ENCODE measurements at regions not wholly inside any gene's neighbourhood (a gene's known extent, or its start where the extent isn't known, plus 50 kb on each side); places are given as distances from the start of the nearest gene placed in this dataset.
"Not testable (repeated sequence)": the region's sequence is repeated elsewhere in the genome, so short reads cannot be mapped to it uniquely, and the experiment has no call there.

DNA sequence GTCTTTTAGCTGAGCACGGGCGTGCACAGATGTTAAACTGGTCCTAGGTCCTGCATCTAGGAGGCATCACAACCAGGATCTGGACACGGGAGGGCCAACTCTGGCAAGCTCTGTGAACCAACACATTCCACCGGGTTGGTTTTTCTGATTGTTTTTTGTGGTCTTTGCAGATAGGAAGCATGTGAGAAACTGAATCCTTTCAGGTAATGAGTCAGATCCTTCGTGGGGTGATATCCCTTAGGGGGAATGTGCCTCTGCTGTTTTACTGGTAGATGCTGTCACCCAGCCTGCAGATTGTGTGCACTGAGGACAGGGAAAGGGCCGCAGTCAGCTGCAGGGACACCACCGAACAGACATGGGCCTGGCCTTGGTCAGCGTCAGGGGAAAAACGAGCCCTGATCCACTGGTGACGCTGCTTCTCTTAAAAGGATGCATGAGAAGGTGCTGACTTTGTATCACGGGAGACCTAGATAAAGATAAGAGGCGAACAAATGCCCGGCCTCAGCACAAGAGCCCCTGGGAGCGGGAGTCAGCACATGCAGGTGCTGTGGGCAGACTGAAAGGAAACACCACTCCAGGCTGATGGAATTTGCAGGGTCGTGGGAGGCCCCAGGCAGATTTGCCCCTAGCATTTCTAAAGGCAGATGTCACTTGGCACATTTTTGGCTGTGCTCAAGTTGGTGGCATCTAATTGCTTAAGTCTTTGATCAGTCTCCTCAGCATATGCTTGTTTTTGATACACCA lies 51.1 kb downstream of the DOP1B start:
- DNase-seq: no peak

DNA sequence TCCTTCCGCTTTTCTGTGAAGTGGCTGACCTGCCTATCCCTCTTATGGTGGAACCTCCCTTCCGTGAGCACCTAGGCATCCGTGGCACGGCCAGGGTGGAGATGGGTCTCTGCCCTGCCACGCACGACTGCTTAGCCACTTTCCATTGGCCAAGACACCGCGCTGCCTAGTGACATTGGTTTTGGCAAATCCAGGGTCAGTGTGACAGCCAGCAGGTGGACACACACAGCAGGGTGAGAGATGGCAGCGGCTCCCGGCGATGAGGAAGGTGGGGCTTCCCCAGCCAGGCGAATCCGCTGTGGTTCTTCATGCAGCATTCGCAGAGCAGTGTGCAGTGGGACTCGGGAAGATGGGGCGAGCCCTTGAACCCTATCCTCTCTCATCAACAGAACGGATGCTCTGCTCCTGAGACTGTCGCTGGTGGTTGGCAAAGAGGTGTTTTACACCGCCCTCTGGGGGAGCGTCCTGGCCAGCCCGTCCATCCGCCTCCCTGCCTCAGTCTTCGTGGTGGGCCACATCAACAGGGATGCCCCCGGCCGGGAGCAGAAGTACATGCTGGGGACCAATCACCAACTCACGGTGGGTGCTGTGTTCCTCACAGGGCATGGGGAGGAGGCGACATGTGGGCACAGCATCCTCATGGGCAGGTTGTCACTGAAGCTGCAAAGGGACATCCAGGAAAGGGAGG lies 51.8 kb downstream of the DOP1B start:
- DNase-seq: no peak

DNA sequence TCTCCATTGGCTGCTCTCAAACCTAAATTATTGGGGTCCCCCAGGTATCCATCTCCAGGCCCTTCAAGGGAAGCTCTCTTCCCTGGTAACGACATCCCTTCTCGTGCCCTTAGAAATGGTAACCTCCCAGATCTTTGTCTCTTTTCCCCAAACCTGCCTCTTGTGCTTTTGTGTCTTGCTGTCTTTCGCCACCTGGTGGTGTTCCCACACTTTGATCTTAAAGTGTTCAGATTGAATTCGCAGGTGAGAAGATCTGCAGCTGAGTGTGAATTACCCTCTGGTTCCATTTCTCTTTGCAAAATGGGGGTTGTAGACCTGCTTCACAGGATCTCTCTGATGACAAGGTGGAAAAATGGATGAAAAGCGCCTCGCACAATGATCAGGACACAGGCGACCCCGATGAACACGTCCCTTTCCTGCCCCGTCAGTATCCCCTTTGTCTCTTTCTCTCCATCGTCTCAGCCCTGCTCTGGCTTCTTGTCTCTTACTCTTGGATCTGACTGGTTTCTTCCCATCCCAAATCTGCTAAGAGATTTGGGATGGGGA lies 53.1 kb downstream of the DOP1B start:
- peak; percentile 48 to 72 for DNase-seq

DNA sequence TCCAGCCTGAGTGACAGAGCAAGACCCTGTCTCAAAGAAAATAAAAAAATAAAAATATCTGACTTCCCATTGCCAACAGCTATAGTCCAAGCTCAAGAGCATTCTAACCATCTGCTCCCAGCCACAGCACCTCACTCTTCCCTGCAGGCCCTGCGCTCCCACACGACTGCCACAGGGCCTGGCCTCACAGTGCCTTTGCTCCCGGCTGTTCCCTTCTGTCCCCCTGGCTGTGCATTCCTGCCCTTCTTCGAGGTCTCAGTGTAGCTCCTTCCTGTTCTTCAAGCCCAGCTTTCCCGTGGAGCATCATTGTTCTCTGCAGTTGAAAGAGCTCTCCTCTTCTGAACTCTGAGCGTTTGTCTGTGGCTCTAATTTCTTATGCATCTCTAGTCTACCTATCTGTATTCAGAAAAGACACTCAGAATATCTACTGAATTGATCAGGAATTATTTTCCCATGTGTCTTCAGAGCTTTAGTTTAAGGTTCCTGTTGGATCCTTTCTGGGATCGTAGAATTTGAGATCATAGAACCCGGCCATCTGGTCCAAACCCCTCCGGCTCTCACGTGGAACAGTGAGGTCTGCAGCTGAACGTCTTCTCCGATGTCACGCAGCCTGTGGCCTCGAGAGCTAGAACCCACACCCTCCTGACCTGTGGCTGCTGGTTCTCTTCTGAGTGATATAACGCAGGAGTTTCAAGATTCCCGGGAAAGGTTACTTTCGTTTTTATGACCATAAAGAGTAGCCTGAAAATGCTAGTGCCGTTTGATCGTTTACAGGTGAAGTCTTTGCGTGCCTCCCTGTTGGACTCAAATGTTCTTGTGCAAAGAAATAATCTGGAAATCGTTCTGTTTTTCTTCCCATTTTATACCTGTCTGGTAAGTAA lies 54.4 kb downstream of the DOP1B start:
- no peak for DNase-seq

GRCh38 chr21:36211660-36212512 lies 55.3 kb downstream of the DOP1B start:
- no peak for DNase-seq

GRCh38 chr21:36212513-36212780 lies 55.8 kb downstream of the DOP1B start:
- no peak for DNase-seq

- DNase-seq: no peak
Observed at GRCh38 chr21:36214561-36214960, 57.9 kb downstream of the DOP1B start.

- no peak for DNase-seq
Observed at GRCh38 chr21:36217743-36218142, 61.1 kb downstream of the DOP1B start.

GRCh38 chr21:36218691-36219090 lies 62.1 kb downstream of the DOP1B start:
- DNase-seq: no peak

- no peak for DNase-seq
Observed at GRCh38 chr21:36223451-36223850, 66.8 kb downstream of the DOP1B start.

GRCh38 chr21:36229181-36229580 lies 72.6 kb downstream of the DOP1B start:
- DNase-seq: no peak

GRCh38 chr21:36231444-36231843 lies 74.8 kb downstream of the DOP1B start:
- not testable (repeated sequence) for DNase-seq

DNA sequence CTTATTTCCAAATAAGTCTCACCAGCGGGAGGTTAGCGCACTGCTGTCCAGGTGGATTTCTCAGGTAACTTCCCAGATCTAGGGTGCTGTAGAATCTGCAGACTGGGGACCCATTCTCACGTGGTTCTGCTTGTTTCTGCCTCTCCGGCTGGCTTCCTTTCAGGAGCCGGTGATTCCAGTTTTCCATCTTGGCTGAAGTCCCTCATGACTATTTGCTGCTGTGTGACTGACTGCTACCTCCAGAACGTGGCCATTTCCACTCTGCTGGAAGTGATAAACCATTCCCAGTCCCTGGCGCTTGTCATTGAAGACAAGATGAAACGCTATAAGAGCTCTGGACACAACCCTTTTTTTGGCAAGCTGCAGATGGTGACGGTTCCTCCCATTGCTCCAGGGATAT lies 76.0 kb downstream of the DOP1B start:
- DNase-seq: no peak

- DNase-seq: no peak
Observed at GRCh38 chr21:36235058-36235582, 78.5 kb downstream of the DOP1B start.

GRCh38 chr21:36236052-36236730 lies 79.6 kb downstream of the DOP1B start:
- no peak for DNase-seq

- no peak for DNase-seq
Observed at GRCh38 chr21:36237441-36237840, 80.8 kb downstream of the DOP1B start.

GRCh38 chr21:36239585-36239984 lies 80.4 kb upstream of the MORC3 start:
- DNase-seq: no peak

DNA sequence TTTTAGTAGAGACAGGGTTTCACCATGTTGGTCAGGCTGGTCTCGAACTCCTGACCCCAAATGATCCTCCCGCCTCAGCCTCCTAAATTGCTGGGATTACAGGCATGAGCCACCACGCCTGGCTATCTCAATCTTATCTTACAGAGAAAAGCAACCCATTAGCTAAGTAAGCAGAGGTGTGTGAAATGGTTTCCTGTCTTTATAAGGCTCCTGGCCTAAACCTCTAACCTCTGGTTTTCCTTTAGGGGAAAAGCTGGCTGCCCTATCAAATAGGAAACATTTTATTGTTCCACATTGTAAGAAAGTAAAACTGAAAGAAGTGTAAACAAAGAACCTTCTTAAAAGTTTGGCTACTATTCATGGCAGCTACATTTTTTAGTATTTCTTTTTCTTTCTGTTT lies 78.3 kb upstream of the MORC3 start:
- DNase-seq: peak in 1 of 2 donors; percentile 11

DNA sequence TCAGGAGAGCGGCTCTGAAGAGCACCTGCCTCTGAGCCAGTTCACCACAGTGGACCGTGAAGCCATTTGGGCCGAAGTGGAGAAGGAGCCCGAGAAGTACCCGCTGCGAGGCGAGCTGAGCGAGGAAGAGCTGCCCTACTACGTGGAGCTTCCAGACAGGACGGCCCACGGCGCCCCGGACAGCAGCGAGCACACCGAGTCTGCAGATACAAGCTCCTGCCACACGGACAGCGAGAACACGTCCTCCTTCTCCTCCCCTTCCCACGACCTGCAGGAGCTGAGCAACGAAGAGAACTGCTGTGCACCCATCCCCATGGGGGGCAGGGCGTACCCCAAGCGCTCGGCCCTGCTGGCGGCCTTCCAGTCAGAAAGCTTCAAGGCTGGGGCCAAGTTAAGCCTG lies 74.9 kb upstream of the MORC3 start:
- DNase-seq: no peak

- no peak for DNase-seq
Observed at GRCh38 chr21:36245649-36246048, 74.3 kb upstream of the MORC3 start.

- DNase-seq: no peak
Observed at GRCh38 chr21:36246080-36246631, 73.8 kb upstream of the MORC3 start.

Measured in CD4-positive, alpha-beta T cell treated with Interferon alpha-2 for 1 hour (primary cell).